ENCODE measurements at regions not wholly inside any gene's neighbourhood (a gene's known extent, or its start where the extent isn't known, plus 50 kb on each side); places are given as distances from the start of the nearest gene placed in this dataset.

- no peak overlapping the region for H3K4me3 Mint-ChIP-seq
- no peaks in the 10 kb centered on the region for H3K27me3 Mint-ChIP-seq
- DNase-seq (peak in 1 of 35 experiments; percentile 31), ATAC-seq (replicated peaks in 1 of 4) (no peak)
- H3K4me1 Mint-ChIP-seq = peaks cover 38 to 53% (median 40%) of the 10 kb centered on the region in 3 donors
- no peaks in the 10 kb centered on the region for H3K9me3 Mint-ChIP-seq
- H3K27me3 ChIP-seq (replicated peaks in 1 of 2; ENCODE audit: control insufficient read depth in 2 of 2, extremely low read depth in 1 of 2, insufficient read depth in 2 of 2, low read length in 1 of 2) = peaks cover 0 to 3% of the 10 kb centered on the region in 2 experiments
- H3K9me3 ChIP-seq = no peaks in the 10 kb centered on the region
- H3K27ac ChIP-seq (ENCODE audit: low read length) = no peak overlapping the region
- 83% methylated on average over 8 of the region's 9 CpGs for WGBS (ENCODE audit: insufficient coverage)
- ChIA-PET CTCF (interaction anchor here in 1 of 2 donors (0.6 kb wide), 1 partner anchor 28 kb away, joined by 3 read pairs; no protein-coding TSS in a partner anchor), POLR2A (no interaction called here)
- no peaks in the 10 kb centered on the region for H3K36me3 ChIP-seq (ENCODE audit: control insufficient read depth in 2 of 2, extremely low read depth in 1 of 2, insufficient read depth in 1 of 2, low read length in 1 of 2)
- H3K4me1 ChIP-seq (ENCODE audit: control insufficient read depth in 1 of 2, extremely low read depth in 1 of 2, insufficient read depth in 2 of 2, low read length in 2 of 2) = peaks cover 26 to 52% of the 10 kb centered on the region in 2 experiments
- H3K27ac Mint-ChIP-seq = peak overlapping the region in 1 of 2 donors; percentile 92
- no peaks in the 10 kb centered on the region for H3K36me3 Mint-ChIP-seq
- no peak overlapping the region for H3K4me3 ChIP-seq (ENCODE audit: control insufficient read depth in 1 of 2, extremely low read depth in 1 of 2, low read length in 1 of 2)
Observed at GRCh38 chr2:9778012-9778411, 65.3 kb upstream of the TAF1B start.

GRCh38 chr2:9778471-9779316, 64.6 kb upstream of the TAF1B start:
- no peak overlapping the region for H3K4me3 ChIP-seq (ENCODE audit: control insufficient read depth in 1 of 2, extremely low read depth in 1 of 2, low read length in 1 of 2)
- ATAC-seq (replicated peaks in 1 of 4) = no peak
- no peaks in the 10 kb centered on the region for H3K9me3 Mint-ChIP-seq
- H3K27ac Mint-ChIP-seq = peak overlapping the region; percentile 48 to 92
- H3K27me3 ChIP-seq (replicated peaks in 1 of 2; ENCODE audit: control insufficient read depth in 2 of 2, extremely low read depth in 1 of 2, insufficient read depth in 2 of 2, low read length in 1 of 2) = peaks cover 0 to 3% of the 10 kb centered on the region in 2 experiments
- no peak overlapping the region for H3K4me3 Mint-ChIP-seq
- no peaks in the 10 kb centered on the region for H3K36me3 Mint-ChIP-seq
- no peaks in the 10 kb centered on the region for H3K9me3 ChIP-seq
- 92% methylated on average over 14 of the region's 17 CpGs for WGBS (ENCODE audit: insufficient coverage)
- H3K36me3 ChIP-seq (ENCODE audit: control insufficient read depth in 2 of 2, extremely low read depth in 1 of 2, insufficient read depth in 1 of 2, low read length in 1 of 2) = no peaks in the 10 kb centered on the region
- peak overlapping the region; percentile 96 for H3K27ac ChIP-seq (ENCODE audit: low read length)
- ChIA-PET CTCF (interaction anchor here in 1 of 2 donors (0.6 kb wide), 1 partner anchor 27 kb away, joined by 3 read pairs; no protein-coding TSS in a partner anchor), POLR2A (interaction anchor here in 1 of 2 donors (0.6 kb wide), 1 partner anchor 108 kb away, joined by 3 read pairs; no protein-coding TSS in a partner anchor)
- peaks cover 29 to 56% of the 10 kb centered on the region in 2 experiments for H3K4me1 ChIP-seq (ENCODE audit: control insufficient read depth in 1 of 2, extremely low read depth in 1 of 2, insufficient read depth in 2 of 2, low read length in 2 of 2)
- H3K27me3 Mint-ChIP-seq = no peaks in the 10 kb centered on the region
- no peak for DNase-seq
- H3K4me1 Mint-ChIP-seq = peaks cover 42 to 58% (median 46%) of the 10 kb centered on the region in 3 donors

- H3K9me3 ChIP-seq = no peaks in the 10 kb centered on the region
- peak overlapping the region; percentile 46 to 74 (median 52) for H3K4me3 Mint-ChIP-seq
- ChIA-PET POLR2A (interaction anchor here in 1 of 2 donors (0.5 to 0.6 kb wide), 2 partner anchors 11 to 107 kb away, joined by 3 to 4 read pairs; no protein-coding TSS in a partner anchor), CTCF (no interaction called here)
- H3K27ac Mint-ChIP-seq = peak overlapping the region; percentile 92
- DNase-seq (peak in 30 of 35 experiments; percentile 15 to 61 (median 38)), ATAC-seq (replicated peaks in 1 of 4) (peak; percentile 44 to 56 (median 53))
- H3K27me3 ChIP-seq (replicated peaks in 1 of 2; ENCODE audit: control insufficient read depth in 2 of 2, extremely low read depth in 1 of 2, insufficient read depth in 2 of 2, low read length in 1 of 2) = peaks cover 0 to 3% of the 10 kb centered on the region in 2 experiments
- peaks cover 42 to 62% (median 46%) of the 10 kb centered on the region in 3 donors for H3K4me1 Mint-ChIP-seq
- peak overlapping the region; percentile 96 for H3K27ac ChIP-seq (ENCODE audit: low read length)
- WGBS (ENCODE audit: insufficient coverage) = 44% methylated on average over 12 of the region's 14 CpGs
- H3K27me3 Mint-ChIP-seq = no peaks in the 10 kb centered on the region
- no peaks in the 10 kb centered on the region for H3K9me3 Mint-ChIP-seq
- peaks cover 29 to 56% of the 10 kb centered on the region in 2 experiments for H3K4me1 ChIP-seq (ENCODE audit: control insufficient read depth in 1 of 2, extremely low read depth in 1 of 2, insufficient read depth in 2 of 2, low read length in 2 of 2)
- no peaks in the 10 kb centered on the region for H3K36me3 ChIP-seq (ENCODE audit: control insufficient read depth in 2 of 2, extremely low read depth in 1 of 2, insufficient read depth in 1 of 2, low read length in 1 of 2)
- peak overlapping the region in 1 of 2 donors; percentile 10 for H3K4me3 ChIP-seq (ENCODE audit: control insufficient read depth in 1 of 2, extremely low read depth in 1 of 2, low read length in 1 of 2)
- H3K36me3 Mint-ChIP-seq = no peaks in the 10 kb centered on the region
Observed at GRCh38 chr2:9779596-9780264, 63.5 kb upstream of the TAF1B start.

DNA sequence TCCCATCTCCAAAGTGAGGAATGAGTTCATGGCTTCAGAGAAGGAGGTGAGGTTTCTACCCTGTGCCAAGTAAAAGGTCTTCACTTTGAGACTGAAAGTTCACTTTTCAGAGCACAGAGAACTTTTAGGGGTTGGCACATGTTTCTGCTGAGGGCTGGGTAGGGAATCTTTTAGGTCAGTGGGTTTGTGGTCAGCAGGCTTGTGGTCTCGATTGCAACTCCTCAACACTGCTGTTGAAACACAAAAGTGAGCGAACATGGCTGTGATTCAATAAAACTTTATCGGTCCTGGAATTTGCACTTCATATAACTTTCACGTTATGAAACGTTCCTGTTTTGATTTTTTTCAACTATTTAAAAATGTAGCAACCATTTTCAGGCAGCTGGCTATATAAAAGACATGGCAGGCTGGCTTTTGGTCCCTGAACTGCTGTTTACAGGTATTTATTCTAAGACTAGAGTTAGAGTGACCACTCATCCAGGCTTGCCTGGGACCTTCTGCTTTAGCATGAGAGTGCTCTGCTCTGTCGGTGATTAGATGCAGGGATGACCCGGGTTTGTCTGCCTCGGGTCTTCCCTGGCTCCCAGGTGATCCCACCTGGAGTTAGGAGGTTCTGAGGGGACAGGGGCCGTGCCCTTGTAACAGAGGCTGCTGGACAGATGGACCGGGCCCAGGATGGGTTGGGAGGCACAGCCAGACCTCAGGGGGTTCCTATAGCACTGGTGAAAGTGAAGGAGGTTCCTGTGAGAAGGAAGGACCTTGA, 62.7 kb upstream of the TAF1B start:
- H3K9me3 ChIP-seq = no peaks in the 10 kb centered on the region
- H3K4me1 ChIP-seq (ENCODE audit: control insufficient read depth in 1 of 2, extremely low read depth in 1 of 2, insufficient read depth in 2 of 2, low read length in 2 of 2) = peaks cover 29 to 56% of the 10 kb centered on the region in 2 experiments
- no peaks in the 10 kb centered on the region for H3K27me3 Mint-ChIP-seq
- H3K4me3 ChIP-seq (ENCODE audit: control insufficient read depth in 1 of 2, extremely low read depth in 1 of 2, low read length in 1 of 2) = no peak overlapping the region
- H3K9me3 Mint-ChIP-seq = no peaks in the 10 kb centered on the region
- ChIA-PET POLR2A (no interaction called here), CTCF (no interaction called here)
- DNase-seq (peak in 10 of 35 experiments; percentile 10 to 61 (median 22)), ATAC-seq (replicated peaks in 1 of 4) (no peak)
- 81% methylated on average over 5 of the region's 10 CpGs for WGBS (ENCODE audit: insufficient coverage)
- H3K27me3 ChIP-seq (replicated peaks in 1 of 2; ENCODE audit: control insufficient read depth in 2 of 2, extremely low read depth in 1 of 2, insufficient read depth in 2 of 2, low read length in 1 of 2) = peaks cover 0 to 3% of the 10 kb centered on the region in 2 experiments
- H3K36me3 Mint-ChIP-seq = no peaks in the 10 kb centered on the region
- H3K4me3 Mint-ChIP-seq = peak overlapping the region in 2 of 3 donors; percentile 52 to 74
- H3K27ac ChIP-seq (ENCODE audit: low read length) = peak overlapping the region; percentile 96
- no peaks in the 10 kb centered on the region for H3K36me3 ChIP-seq (ENCODE audit: control insufficient read depth in 2 of 2, extremely low read depth in 1 of 2, insufficient read depth in 1 of 2, low read length in 1 of 2)
- H3K4me1 Mint-ChIP-seq = peaks cover 42 to 62% (median 46%) of the 10 kb centered on the region in 3 donors
- H3K27ac Mint-ChIP-seq = peak overlapping the region; percentile 92

- H3K4me3 ChIP-seq (ENCODE audit: control insufficient read depth in 1 of 2, extremely low read depth in 1 of 2, low read length in 1 of 2) = no peak overlapping the region
- ChIA-PET CTCF (interaction anchor here in 1 of 2 donors (0.7 kb wide), 1 partner anchor 74 kb away, joined by 5 read pairs; no protein-coding TSS in a partner anchor), POLR2A (no interaction called here)
- H3K27ac ChIP-seq (ENCODE audit: low read length) = peak overlapping the region; percentile 96
- no peaks in the 10 kb centered on the region for H3K36me3 ChIP-seq (ENCODE audit: control insufficient read depth in 2 of 2, extremely low read depth in 1 of 2, insufficient read depth in 1 of 2, low read length in 1 of 2)
- Mint-ChIP-seq H3K4me1 (peaks cover 42 to 62% (median 46%) of the 10 kb centered on the region in 3 donors), H3K9me3 (no peaks in the 10 kb centered on the region), H3K27me3 (no peaks in the 10 kb centered on the region), H3K36me3 (no peaks in the 10 kb centered on the region), H3K4me3 (no peak overlapping the region), H3K27ac (peak overlapping the region; percentile 80 to 92)
- ATAC-seq (replicated peaks in 1 of 4) = no peak
- H3K27me3 ChIP-seq (replicated peaks in 1 of 2; ENCODE audit: control insufficient read depth in 2 of 2, extremely low read depth in 1 of 2, insufficient read depth in 2 of 2, low read length in 1 of 2) = peaks cover 0 to 1% of the 10 kb centered on the region in 2 experiments
- H3K9me3 ChIP-seq = no peaks in the 10 kb centered on the region
- peaks cover 29 to 56% of the 10 kb centered on the region in 2 experiments for H3K4me1 ChIP-seq (ENCODE audit: control insufficient read depth in 1 of 2, extremely low read depth in 1 of 2, insufficient read depth in 2 of 2, low read length in 2 of 2)
- 98% methylated on average over 5 of the region's 9 CpGs for WGBS (ENCODE audit: insufficient coverage)
- no peak for DNase-seq
Observed at GRCh38 chr2:9781252-9781651, 62.0 kb upstream of the TAF1B start.
